ENCODE measurements at regions not wholly inside any gene's neighbourhood (a gene's known extent, or its start where the extent isn't known, plus 50 kb on each side); places are given as distances from the start of the nearest gene placed in this dataset.

GRCh38 chr3:159669766-159670165 lies 318.9 kb upstream of the IL12A start:
- Histone ChIP-seq H3F3A (ENCODE audit: insufficient read depth, low read length, poor library complexity, severe bottlenecking) (no peaks in the 10 kb centered on the region), H4K20me1 (ENCODE audit: insufficient read depth) (no peaks in the 10 kb centered on the region), H3K36me3 (ENCODE audit: insufficient read depth, low read length) (no peaks in the 10 kb centered on the region), H3K79me2 (replicated peaks; ENCODE audit: insufficient read depth, low read length) (no peaks in the 10 kb centered on the region), H3K9me2 (ENCODE audit: insufficient read depth, low read length) (no peaks in the 10 kb centered on the region), H2AFZ (ENCODE audit: low read depth, low read length) (no peak overlapping the region), H3K9ac (ENCODE audit: low read length) (no peak overlapping the region), H3K27ac (ENCODE audit: low read length) (no peak overlapping the region), H3K4me2 (ENCODE audit: low read length) (no peak overlapping the region), H3K4me3 (ENCODE audit: low read length) (no peak overlapping the region), H3K27me3 (ENCODE audit: insufficient read depth, low read depth, low read length) (no peaks in the 10 kb centered on the region), H3K9me3 (ENCODE audit: low read length) (no peaks in the 10 kb centered on the region)
- no peak for TF ChIP-seq EZH2 (IDR thresholded peaks at IDR 0.05; ENCODE audit: borderline replicate concordance, insufficient read depth, low read length, poor library complexity, severe bottlenecking)
- TF ChIP-seq RAD21 (conservative IDR thresholded peaks at IDR 0.05): no peak
- TF ChIP-seq SMC3 (conservative IDR thresholded peaks at IDR 0.05; ENCODE audit: poor library complexity): no peak
- no peak for TF ChIP-seq CTCF (IDR thresholded peaks at IDR 0.05; ENCODE audit: poor library complexity, severe bottlenecking)
- no peak for TF ChIP-seq MXI1 (conservative IDR thresholded peaks at IDR 0.05; ENCODE audit: poor library complexity, severe bottlenecking)
- TF ChIP-seq EP300 (conservative IDR thresholded peaks at IDR 0.05; ENCODE audit: poor library complexity, severe bottlenecking): no peak
- no peak for TF ChIP-seq TAF1 (IDR thresholded peaks at IDR 0.05; ENCODE audit: low read depth)
- no peak for TF ChIP-seq REST (IDR thresholded peaks at IDR 0.05; ENCODE audit: borderline replicate concordance)
- no peak for TF ChIP-seq POLR2AphosphoS5 (IDR thresholded peaks at IDR 0.05)

GRCh38 chr3:159672728-159673688 lies 315.6 kb upstream of the IL12A start:
- Histone ChIP-seq H3F3A (ENCODE audit: insufficient read depth, low read length, poor library complexity, severe bottlenecking) (no peaks in the 10 kb centered on the region), H4K20me1 (ENCODE audit: insufficient read depth) (no peaks in the 10 kb centered on the region), H3K4me2 (ENCODE audit: low read length) (no peak overlapping the region), H3K79me2 (replicated peaks; ENCODE audit: insufficient read depth, low read length) (no peaks in the 10 kb centered on the region), H3K27me3 (ENCODE audit: insufficient read depth, low read depth, low read length) (no peaks in the 10 kb centered on the region), H3K9ac (ENCODE audit: low read length) (no peak overlapping the region), H3K36me3 (ENCODE audit: insufficient read depth, low read length) (no peaks in the 10 kb centered on the region), H3K9me3 (ENCODE audit: low read length) (no peaks in the 10 kb centered on the region), H2AFZ (ENCODE audit: low read depth, low read length) (no peak overlapping the region), H3K27ac (ENCODE audit: low read length) (no peak overlapping the region), H3K4me3 (ENCODE audit: low read length) (no peak overlapping the region), H3K9me2 (ENCODE audit: insufficient read depth, low read length) (no peaks in the 10 kb centered on the region)
- TF ChIP-seq EP300 (conservative IDR thresholded peaks at IDR 0.05; ENCODE audit: poor library complexity, severe bottlenecking) (no peak), SMC3 (conservative IDR thresholded peaks at IDR 0.05; ENCODE audit: poor library complexity) (no peak), TAF1 (IDR thresholded peaks at IDR 0.05; ENCODE audit: low read depth) (no peak), REST (IDR thresholded peaks at IDR 0.05; ENCODE audit: borderline replicate concordance) (no peak), MXI1 (conservative IDR thresholded peaks at IDR 0.05; ENCODE audit: poor library complexity, severe bottlenecking) (no peak), POLR2AphosphoS5 (IDR thresholded peaks at IDR 0.05) (no peak), EZH2 (IDR thresholded peaks at IDR 0.05; ENCODE audit: borderline replicate concordance, insufficient read depth, low read length, poor library complexity, severe bottlenecking) (no peak), RAD21 (conservative IDR thresholded peaks at IDR 0.05) (no peak), CTCF (IDR thresholded peaks at IDR 0.05; ENCODE audit: poor library complexity, severe bottlenecking) (no peak)

All from neural cell (in vitro differentiated cells).